NCI-H1436 (cell line): ENCODE measurements at regions not wholly inside any gene's neighbourhood (a gene's known extent, or its start where the extent isn't known, plus 50 kb on each side); places are given as distances from the start of the nearest gene placed in this dataset.
"Not testable (repeated sequence)": the region's sequence is repeated elsewhere in the genome, so short reads cannot be mapped to it uniquely, and the experiment has no call there.

ENCODE experiments used
- DNase-seq: peaks from one replicate; lab custom pipeline; 2025; lab: John Stamatoyannopoulos, UW

GRCh38 chr11:90555477-90555876 is 332.6 kb upstream of the CHORDC1 start:
- DNase-seq: no peak

- DNase-seq: no peak
These were observed 319.2 kb upstream of the CHORDC1 start for GRCh38 chr11:90542092-90542491.

DNA sequence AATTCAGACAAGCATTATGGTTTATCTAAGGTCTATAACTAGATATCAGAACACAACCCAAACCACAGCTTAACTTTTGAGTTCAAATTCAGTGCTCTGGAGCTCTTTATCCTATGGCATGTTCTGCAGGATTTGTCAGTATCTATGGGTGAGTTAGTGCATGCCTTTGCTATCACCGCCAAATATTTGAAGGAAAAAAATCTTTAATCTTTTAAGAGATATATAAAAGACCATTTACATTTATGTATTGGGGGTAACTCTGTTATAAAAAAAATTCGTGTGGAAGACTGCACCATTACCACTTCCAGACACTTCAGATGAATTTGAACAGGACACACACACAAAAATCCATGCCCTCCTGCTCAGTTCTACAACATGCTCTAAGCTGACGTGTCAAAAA is 313.5 kb upstream of the CHORDC1 start:
- no peak for DNase-seq

- DNase-seq: no peak
These were observed 309.3 kb upstream of the CHORDC1 start for GRCh38 chr11:90532125-90532524.

DNA sequence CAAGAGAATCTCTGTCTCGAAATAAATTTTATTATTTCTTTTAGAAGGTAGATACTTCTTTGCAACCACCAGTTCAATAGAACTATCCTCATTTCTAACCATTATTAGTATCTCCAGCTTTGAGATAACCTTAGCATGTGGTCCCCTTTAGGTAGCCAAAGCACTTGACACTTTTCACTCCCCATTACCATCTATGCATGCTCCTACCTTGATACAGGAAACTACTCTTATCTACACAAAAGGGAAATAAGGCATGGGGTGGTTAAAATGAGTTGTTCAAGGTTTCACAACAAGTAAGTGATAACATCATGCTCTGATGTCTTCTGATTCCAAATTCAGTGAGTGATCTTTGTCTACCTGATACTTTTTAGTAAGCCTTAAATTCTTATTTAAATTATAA is 308.2 kb upstream of the CHORDC1 start:
- no peak for DNase-seq

DNA sequence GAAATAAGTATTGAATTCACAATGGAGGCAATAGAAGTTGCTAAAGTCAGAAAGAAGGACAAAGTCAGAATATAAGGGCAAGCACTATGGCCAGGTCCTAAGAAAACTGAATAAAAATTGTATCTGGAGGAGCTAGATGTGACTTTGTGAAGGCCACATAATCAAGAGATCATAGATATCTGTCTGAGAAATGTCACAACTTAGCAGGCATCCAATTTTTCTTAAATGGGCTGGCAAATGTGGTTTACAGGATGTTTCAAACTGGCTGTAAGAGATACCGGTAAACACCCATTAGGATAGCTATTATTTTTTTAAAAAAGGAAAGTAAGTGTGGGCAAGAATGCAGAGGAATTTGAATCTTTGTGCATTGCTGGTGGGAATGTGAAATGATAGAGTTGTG is 303.1 kb upstream of the CHORDC1 start:
- DNase-seq: no peak

DNA sequence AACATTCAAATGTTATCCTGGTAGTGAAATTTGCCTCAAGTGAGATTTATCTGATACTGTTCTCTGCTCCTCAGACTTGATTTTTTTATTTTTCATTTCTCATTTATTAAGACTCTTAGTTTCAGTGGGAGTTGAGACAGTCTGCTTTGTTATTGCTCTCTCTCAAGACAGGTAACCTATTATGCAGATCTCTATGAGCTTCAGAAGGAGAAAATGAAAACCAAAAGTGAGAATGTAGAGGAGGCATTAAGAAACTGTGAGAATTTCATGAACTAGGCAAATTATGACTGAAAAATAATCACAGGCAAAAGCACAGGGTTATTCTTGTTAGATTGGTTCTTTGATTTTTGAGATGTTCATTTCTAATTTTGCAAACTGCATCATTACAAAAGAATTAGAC is 290.0 kb upstream of the CHORDC1 start:
- DNase-seq: no peak

DNA sequence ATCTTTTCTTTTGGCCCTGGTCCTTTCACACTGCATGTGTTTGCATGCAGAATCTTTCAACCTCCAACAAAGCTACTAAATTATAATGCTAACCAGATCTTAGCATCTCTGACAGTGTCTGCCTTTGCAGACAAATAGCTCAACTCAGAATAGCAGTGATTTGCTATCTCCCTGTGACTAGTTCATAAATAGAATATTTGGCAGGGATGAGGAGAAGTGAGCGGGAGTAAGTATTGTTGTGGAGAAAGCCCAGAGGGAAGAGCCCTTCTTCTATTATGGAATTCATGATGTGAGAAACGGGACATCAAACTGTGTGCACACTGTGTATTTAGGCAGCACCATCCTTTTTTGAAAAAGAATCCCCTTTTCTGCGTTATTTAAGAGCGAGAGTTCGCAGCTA is 288.0 kb upstream of the CHORDC1 start:
- DNase-seq: no peak

DNA sequence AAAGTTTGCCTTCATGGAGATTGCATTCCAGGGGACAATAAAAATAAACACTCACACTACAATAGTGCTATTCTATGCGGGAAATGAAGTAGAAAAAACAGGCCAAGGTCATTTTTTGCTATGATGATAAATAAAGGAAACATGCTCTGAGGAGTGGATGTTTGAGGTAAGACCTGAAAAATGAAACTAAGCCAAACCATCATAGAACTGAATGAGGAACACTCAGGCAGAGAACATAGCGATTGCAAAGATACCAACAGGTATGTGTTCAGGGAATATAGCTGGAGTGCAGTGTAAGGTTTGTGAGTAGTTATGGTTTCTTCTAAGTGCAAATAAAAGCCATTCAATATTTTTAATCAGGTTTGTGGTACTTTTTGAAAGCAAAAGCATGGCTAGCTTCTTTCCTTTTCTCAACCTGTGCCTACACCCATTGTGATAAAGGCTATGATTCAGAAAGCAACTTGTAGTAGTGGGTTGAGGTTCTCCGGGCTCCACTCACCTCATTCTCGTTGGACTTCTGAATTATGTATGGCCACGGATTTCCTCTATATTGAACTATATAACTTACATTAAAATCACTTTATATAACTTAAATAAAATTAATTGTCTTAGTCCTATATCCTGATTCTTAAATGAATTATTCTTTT is 278.2 kb upstream of the CHORDC1 start:
- no peak for DNase-seq

DNA sequence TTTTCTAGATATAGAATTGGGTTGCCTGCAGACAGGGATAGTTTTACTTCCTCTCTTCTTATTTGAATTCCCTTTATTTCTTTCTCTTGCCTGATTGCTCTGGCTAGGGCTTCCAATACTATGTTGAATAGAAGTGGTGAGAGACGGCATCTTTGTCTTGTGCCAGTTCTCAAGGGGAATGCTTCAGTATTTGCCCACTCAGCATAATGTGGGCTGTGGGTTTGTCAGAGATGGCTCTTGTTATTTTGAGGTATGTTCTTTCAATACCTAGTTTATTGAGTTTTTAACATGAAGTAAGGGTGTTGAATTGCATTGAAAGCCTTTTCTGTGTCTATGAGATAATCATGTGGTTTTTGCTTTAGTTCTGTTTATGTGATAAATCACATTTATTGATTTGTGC is 273.9 kb upstream of the CHORDC1 start:
- DNase-seq: no peak

DNA sequence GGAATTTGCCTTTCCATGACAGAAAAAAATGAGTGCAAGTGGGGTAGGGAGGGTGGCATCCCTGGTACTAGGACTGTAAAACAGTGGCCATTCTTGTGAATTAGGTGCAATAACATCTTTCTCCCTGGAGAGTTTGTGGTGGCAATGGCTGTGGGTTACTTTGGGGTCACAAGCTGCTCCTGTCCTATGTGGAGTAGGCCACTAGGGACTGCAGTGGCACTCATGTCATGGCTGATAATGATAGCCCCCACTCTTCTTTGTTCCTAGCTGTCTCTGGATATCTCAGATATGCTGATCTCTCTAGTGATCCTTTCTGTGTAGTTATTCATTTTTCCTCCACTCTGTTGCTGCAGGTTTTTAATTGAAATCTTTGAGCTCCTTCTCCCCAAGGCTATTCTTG is 270.5 kb upstream of the CHORDC1 start:
- DNase-seq: no peak

DNA sequence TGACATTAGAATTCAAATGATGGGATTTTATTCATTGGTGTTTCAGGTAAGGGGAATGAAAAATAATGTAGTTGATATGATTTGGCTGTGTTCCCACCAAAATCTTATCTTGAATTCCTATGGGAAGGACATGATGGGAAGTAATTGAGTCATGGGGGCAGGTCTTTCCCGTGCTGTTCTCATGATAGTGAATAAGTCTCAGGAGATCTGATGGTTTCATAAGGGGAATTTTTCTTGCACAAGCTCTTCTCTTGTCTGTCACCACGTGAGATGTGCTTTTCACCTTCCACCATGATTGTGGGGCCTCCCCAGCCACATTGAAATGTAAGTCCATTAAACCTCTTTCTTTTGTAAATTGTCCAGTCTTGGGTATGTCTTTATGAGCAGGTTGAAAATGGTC is 268.6 kb upstream of the CHORDC1 start:
- no peak for DNase-seq

- DNase-seq: no peak
These were observed 253.7 kb upstream of the CHORDC1 start for GRCh38 chr11:90476442-90477007.

GRCh38 chr11:90468923-90469322 is 246.1 kb upstream of the CHORDC1 start:
- DNase-seq: no peak

DNA sequence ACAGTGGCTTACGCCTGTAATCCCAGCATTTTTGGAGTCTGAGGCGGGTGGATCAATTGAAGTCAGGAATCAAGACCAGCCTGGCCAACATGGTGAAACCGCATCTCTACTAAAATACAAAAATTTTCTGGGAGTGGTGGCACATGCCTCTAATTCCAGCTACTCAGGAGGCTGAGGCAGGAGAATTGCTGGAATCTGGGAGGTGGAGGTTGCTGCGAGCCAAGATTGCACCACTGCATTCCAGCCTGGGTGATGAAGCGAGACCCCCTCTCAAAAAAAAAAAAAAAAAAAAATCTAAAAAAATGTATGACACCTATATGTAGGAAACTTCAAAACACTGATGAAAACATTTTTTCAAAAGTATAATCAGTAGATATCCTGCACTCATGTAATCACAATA is 242.7 kb upstream of the CHORDC1 start:
- DNase-seq: no peak

GRCh38 chr11:90455347-90455920 is 232.6 kb upstream of the CHORDC1 start:
- not testable (repeated sequence) for DNase-seq

DNA sequence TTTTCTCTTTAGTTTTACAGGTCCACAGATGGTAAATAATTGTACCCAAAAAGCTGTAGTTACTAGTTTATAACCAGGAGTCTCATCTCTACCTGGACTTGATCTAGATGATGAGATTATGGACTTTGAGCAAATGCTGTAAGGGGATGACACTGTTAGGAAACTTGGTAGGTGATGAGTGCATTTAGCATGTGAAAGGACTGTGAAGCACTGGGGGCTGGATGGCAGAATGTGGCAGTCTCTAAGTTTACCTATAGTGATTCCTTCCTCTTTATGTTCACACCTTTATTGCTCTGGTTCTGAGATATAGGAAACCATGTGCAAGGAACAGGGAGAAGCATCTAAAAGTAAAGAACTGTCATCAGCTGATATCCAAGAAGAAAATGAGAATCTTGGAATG is 230.7 kb upstream of the CHORDC1 start:
- DNase-seq: no peak

GRCh38 chr11:90449606-90450005 is 226.8 kb upstream of the CHORDC1 start:
- no peak for DNase-seq

DNA sequence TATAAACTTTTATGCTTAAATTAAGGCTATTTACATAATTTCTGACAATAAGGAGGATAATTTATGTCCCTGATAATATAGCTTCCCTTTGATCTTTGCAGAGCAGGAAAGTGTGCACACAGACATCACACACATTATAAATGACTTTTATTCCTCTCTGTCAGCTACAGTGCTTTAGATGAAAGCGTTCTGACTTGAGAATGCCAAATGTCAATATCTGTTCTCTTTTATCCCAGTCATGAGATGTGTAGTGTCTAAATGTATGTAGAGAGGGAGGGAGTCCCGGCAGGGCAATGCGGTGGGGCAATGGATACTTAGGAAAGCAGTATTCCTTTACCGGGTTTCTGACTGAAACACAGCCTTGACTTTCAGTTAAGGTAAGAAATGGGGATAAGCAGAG is 225.4 kb upstream of the CHORDC1 start:
- no peak for DNase-seq

GRCh38 chr11:90447618-90448017 is 224.8 kb upstream of the CHORDC1 start:
- DNase-seq: no peak

GRCh38 chr11:90446207-90446606 is 223.4 kb upstream of the CHORDC1 start:
- DNase-seq: no peak

DNA sequence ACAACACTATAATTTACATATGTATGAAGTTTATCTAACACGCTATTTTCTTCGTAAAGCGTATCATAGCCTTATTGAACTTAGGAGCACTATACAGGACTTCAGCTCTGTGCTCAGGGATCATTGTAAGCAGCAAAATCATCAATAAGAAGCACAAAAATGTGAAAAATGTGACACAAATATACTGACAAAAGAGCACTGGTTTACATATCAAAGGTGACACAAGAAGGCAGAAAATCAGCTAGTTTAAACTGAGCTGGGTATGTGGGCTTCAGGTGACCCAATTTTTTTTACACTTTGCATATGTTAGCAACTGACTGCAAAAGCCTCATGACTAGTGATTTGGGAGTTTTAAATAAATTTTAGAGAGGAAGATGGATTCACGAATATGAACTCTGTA is 215.2 kb upstream of the CHORDC1 start:
- no peak for DNase-seq

DNA sequence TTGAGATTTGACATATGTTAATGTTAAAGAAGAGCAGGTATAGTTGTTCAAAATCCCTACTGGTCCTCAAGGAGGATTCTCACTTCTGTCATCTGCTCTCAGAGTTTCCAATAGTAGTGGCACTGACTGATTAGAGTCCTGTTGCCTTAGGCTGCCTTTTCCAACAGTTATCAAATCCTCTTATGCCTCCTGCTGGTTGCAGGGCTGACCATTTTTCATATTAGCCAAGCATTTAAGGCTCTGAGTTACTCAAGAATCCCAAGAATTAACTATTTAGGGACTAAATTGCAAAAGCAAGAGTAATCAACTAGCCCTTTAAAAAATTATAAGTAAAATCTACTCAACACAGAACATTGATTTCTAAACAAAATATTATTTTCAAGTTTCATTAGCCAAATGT is 212.0 kb upstream of the CHORDC1 start:
- no peak for DNase-seq

DNA sequence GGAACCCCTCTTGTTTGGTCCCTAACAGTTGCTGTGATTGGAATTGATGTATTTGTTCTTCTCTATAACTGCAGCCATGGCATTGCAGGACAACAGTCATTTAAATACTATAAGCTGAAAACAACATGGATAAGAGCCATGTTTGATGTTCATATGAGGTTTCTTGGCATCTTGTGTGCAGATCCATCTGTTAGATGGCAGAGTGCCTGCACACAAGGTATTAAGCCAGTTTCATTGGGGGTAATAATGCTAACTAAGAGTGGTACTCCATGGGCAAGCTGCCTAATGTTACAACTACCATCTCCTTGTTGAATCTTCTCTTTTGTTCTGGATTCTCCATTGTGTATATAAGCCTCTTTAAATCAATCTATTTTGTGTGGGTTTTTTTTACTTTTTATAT is 206.0 kb upstream of the CHORDC1 start:
- no peak for DNase-seq
